ENCODE measurements at regions not wholly inside any gene's neighbourhood (a gene's known extent, or its start where the extent isn't known, plus 50 kb on each side); places are given as distances from the start of the nearest gene placed in this dataset.

GRCh38 chr13:104320446-104320845 is 1254.2 kb upstream of the SLC10A2 start:
- DNase-seq = no peak
- TF ChIP-seq POLR2A (IDR thresholded peaks at IDR 0.05) (no peak), CTCF (IDR thresholded peaks at IDR 0.05) (no peak)
- Histone ChIP-seq H3K4me1 (no peaks in the 10 kb centered on the region), H3K36me3 (ENCODE audit: low read depth, missing control alignments) (no peaks in the 10 kb centered on the region), H3K4me3 (no peak overlapping the region), H3K27me3 (no peaks in the 10 kb centered on the region), H3K9me3 (no peaks in the 10 kb centered on the region), H3K27ac (no peak overlapping the region)
- WGBS, 2 donors = 59 to 65% methylated on average over 3 of the region's 3 CpGs
- intact Hi-C loops (cut with DNase I; ENCODE audit: low total_unique reads) = no loop called here

GRCh38 chr13:104318121-104318520 is 1251.9 kb upstream of the SLC10A2 start:
- H3K27me3 ChIP-seq = no peaks in the 10 kb centered on the region
- DNase-seq = no peak
- H3K36me3 ChIP-seq (ENCODE audit: low read depth, missing control alignments) = no peaks in the 10 kb centered on the region
- H3K4me3 ChIP-seq = no peak overlapping the region
- H3K4me1 ChIP-seq = no peaks in the 10 kb centered on the region
- no peak overlapping the region for H3K27ac ChIP-seq
- no peaks in the 10 kb centered on the region for H3K9me3 ChIP-seq
- TF ChIP-seq POLR2A (IDR thresholded peaks at IDR 0.05) (no peak), CTCF (IDR thresholded peaks at IDR 0.05) (no peak)
- intact Hi-C loops (cut with DNase I; ENCODE audit: low total_unique reads) = no loop called here
- WGBS, 2 donors = 24 to 28% methylated on average over 1 of the region's 1 CpG

GRCh38 chr13:104315606-104316005 is 1249.4 kb upstream of the SLC10A2 start:
- no peaks in the 10 kb centered on the region for H3K27me3 ChIP-seq
- TF ChIP-seq POLR2A (IDR thresholded peaks at IDR 0.05) (no peak), CTCF (IDR thresholded peaks at IDR 0.05) (no peak)
- no peak overlapping the region for H3K27ac ChIP-seq
- 76 to 86% methylated on average over 3 of the region's 3 CpGs for WGBS, 2 donors
- no peak overlapping the region for H3K4me3 ChIP-seq
- H3K9me3 ChIP-seq = no peaks in the 10 kb centered on the region
- no peaks in the 10 kb centered on the region for H3K4me1 ChIP-seq
- intact Hi-C loops (cut with DNase I; ENCODE audit: low total_unique reads) = no loop called here
- H3K36me3 ChIP-seq (ENCODE audit: low read depth, missing control alignments) = no peaks in the 10 kb centered on the region
- DNase-seq = no peak

- no peaks in the 10 kb centered on the region for H3K27me3 ChIP-seq
- no peaks in the 10 kb centered on the region for H3K4me1 ChIP-seq
- no peak overlapping the region for H3K4me3 ChIP-seq
- no peaks in the 10 kb centered on the region for H3K9me3 ChIP-seq
- no peaks in the 10 kb centered on the region for H3K36me3 ChIP-seq (ENCODE audit: low read depth, missing control alignments)
- DNase-seq = no peak
- intact Hi-C loops (cut with DNase I; ENCODE audit: low total_unique reads) = no loop called here
- H3K27ac ChIP-seq = no peak overlapping the region
- WGBS, 2 donors = 90 to 96% methylated on average over 3 of the region's 3 CpGs
- TF ChIP-seq POLR2A (IDR thresholded peaks at IDR 0.05) = no peak
- no peak for TF ChIP-seq CTCF (IDR thresholded peaks at IDR 0.05)
Measured at GRCh38 chr13:104314926-104315535, 1248.8 kb upstream of the SLC10A2 start.

- Histone ChIP-seq H3K4me1 (no peaks in the 10 kb centered on the region), H3K36me3 (ENCODE audit: low read depth, missing control alignments) (no peaks in the 10 kb centered on the region), H3K4me3 (no peak overlapping the region), H3K9me3 (no peaks in the 10 kb centered on the region), H3K27me3 (no peaks in the 10 kb centered on the region), H3K27ac (no peak overlapping the region)
- no peak for DNase-seq
- TF ChIP-seq CTCF (IDR thresholded peaks at IDR 0.05) = no peak
- TF ChIP-seq POLR2A (IDR thresholded peaks at IDR 0.05) = no peak
- 88 to 97% methylated on average over 1 of the region's 1 CpG for WGBS, 2 donors
- intact Hi-C loops (cut with DNase I; ENCODE audit: low total_unique reads) = no loop called here
Measured at GRCh38 chr13:104314321-104314720, 1248.1 kb upstream of the SLC10A2 start.
